Peyer's patch (tissue), 4 donors: ENCODE measurements at regions not wholly inside any gene's neighbourhood (a gene's known extent, or its start where the extent isn't known, plus 50 kb on each side); places are given as distances from the start of the nearest gene placed in this dataset.

Source experiments
- DNase-seq, 3 donors: peaks; one replicate each; pipeline ENCODE4 v3.0.0-alpha.2; 2017 to 2019
- H3K27ac ChIP-seq, 4 donors: fragments of 200-600 bp; sonication (generic); one replicate each; pipeline ENCODE4 v1.5.1; 2016 to 2019
- H3K27me3 ChIP-seq, 2 donors: fragments of 200-600 bp; sonication (generic); one replicate each; pipeline ENCODE4 v1.5.1; 2019
- H3K36me3 ChIP-seq, 3 donors: fragments of 200-600 bp; sonication (generic); one replicate each; pipeline ENCODE4 v1.5.1; 2016 to 2019
- H3K4me1 ChIP-seq, 4 donors: fragments of 200-600 bp; sonication (generic); one replicate each; pipeline ENCODE4 v1.5.1; 2016 to 2019
- H3K4me3 ChIP-seq, 4 donors: fragments of 200-600 bp; sonication (generic); 1 replicate in 3 of 4; 2 replicates in 1 of 4; pipeline ENCODE4 v1.5.1; 2016 to 2019; ENCODE audit warnings: mild to moderate bottlenecking in 1 of 4
- H3K9me3 ChIP-seq, 4 donors: fragments of 200-600 bp; sonication (generic); one replicate each; pipeline ENCODE4 v1.5.1; 2016 to 2019; ENCODE audit warnings: mild to moderate bottlenecking in 1 of 4
- CTCF ChIP-seq, 6 experiments: fragments of 450-650 bp in 4 of 6; fragments of 200-600 bp in 2 of 6; sonication (generic) in 1 of 6; IDR thresholded peaks; one replicate each; pipeline ENCODE4 v1.5.1; 2017 to 2019; ENCODE audit warnings: antibody characterized with exemption in 6 of 6, mild to moderate bottlenecking in 3 of 6, moderate library complexity in 1 of 6
- POLR2A ChIP-seq, 2 donors: fragments of 450-650 bp; IDR thresholded peaks; one replicate each; pipeline ENCODE4 v1.5.1; 2017; ENCODE audit warnings: antibody characterized with exemption in 2 of 2, mild to moderate bottlenecking in 2 of 2, moderate library complexity in 2 of 2

GRCh38 chr14:71688576-71688975, 243.7 kb upstream of the RGS6 start:
- H3K9me3 ChIP-seq = no peaks in the 10 kb centered on the region
- no peak overlapping the region for H3K27ac ChIP-seq
- no peaks in the 10 kb centered on the region for H3K27me3 ChIP-seq
- TF ChIP-seq CTCF (IDR thresholded peaks at IDR 0.05) = no peak
- TF ChIP-seq POLR2A (IDR thresholded peaks at IDR 0.05) = no peak
- peaks cover 0 to 5% (median 0%) of the 10 kb centered on the region in 3 donors for H3K36me3 ChIP-seq
- DNase-seq = no peak
- no peak overlapping the region for H3K4me3 ChIP-seq
- no peaks in the 10 kb centered on the region for H3K4me1 ChIP-seq

- Histone ChIP-seq H3K27ac (no peak overlapping the region), H3K36me3 (peaks cover 0 to 1% (median 0%) of the 10 kb centered on the region in 3 donors), H3K27me3 (no peaks in the 10 kb centered on the region), H3K4me1 (no peaks in the 10 kb centered on the region), H3K9me3 (no peaks in the 10 kb centered on the region), H3K4me3 (no peak overlapping the region)
- no peak for TF ChIP-seq POLR2A (IDR thresholded peaks at IDR 0.05)
- no peak for TF ChIP-seq CTCF (IDR thresholded peaks at IDR 0.05)
- DNase-seq = no peak
These were observed 241.8 kb upstream of the RGS6 start for GRCh38 chr14:71690478-71690877.

- Histone ChIP-seq H3K36me3 (no peaks in the 10 kb centered on the region), H3K27me3 (no peaks in the 10 kb centered on the region), H3K4me3 (no peak overlapping the region), H3K27ac (no peak overlapping the region), H3K9me3 (no peaks in the 10 kb centered on the region), H3K4me1 (no peaks in the 10 kb centered on the region)
- no peak for DNase-seq
- TF ChIP-seq POLR2A (IDR thresholded peaks at IDR 0.05) = no peak
- TF ChIP-seq CTCF (IDR thresholded peaks at IDR 0.05) = no peak
These were observed 239.7 kb upstream of the RGS6 start for GRCh38 chr14:71692496-71692895.

GRCh38 chr14:71693381-71693780, 238.8 kb upstream of the RGS6 start:
- Histone ChIP-seq H3K27me3 (no peaks in the 10 kb centered on the region), H3K9me3 (no peaks in the 10 kb centered on the region), H3K4me3 (no peak overlapping the region), H3K36me3 (no peaks in the 10 kb centered on the region), H3K4me1 (no peaks in the 10 kb centered on the region), H3K27ac (no peak overlapping the region)
- no peak for TF ChIP-seq POLR2A (IDR thresholded peaks at IDR 0.05)
- no peak for TF ChIP-seq CTCF (IDR thresholded peaks at IDR 0.05)
- DNase-seq = no peak

- no peak for DNase-seq
- Histone ChIP-seq H3K4me1 (no peaks in the 10 kb centered on the region), H3K36me3 (peaks cover 0 to 4% (median 0%) of the 10 kb centered on the region in 3 donors), H3K27me3 (no peaks in the 10 kb centered on the region), H3K27ac (no peak overlapping the region), H3K9me3 (no peaks in the 10 kb centered on the region), H3K4me3 (no peak overlapping the region)
- TF ChIP-seq POLR2A (IDR thresholded peaks at IDR 0.05) = no peak
- no peak for TF ChIP-seq CTCF (IDR thresholded peaks at IDR 0.05)
These were observed 237.4 kb upstream of the RGS6 start for GRCh38 chr14:71694591-71695530.
